SK-N-SH (cell line): ENCODE measurements at regions not wholly inside any gene's neighbourhood (a gene's known extent, or its start where the extent isn't known, plus 50 kb on each side); places are given as distances from the start of the nearest gene placed in this dataset.

ENCODE experiments used
- CTCF ChIA-PET: fragments of 300-600, 350-600 bp; formaldehyde crosslinking; extraction: SDS; loops from one replicate; lab custom pipeline; 2021; lab: Yijun Ruan, JAX
- POLR2A ChIA-PET: fragments of 350-600 bp; sonication (Branson Sonifier 250); formaldehyde crosslinking; extraction: SDS; loops from one replicate; lab custom pipeline; 2020; ENCODE audit warnings: antibody characterized with exemption, inconsistent platforms; lab: Yijun Ruan, JAX
- DNase-seq: peaks from one replicate; pipeline ENCODE4 v3.0.0; 2012
- H2AFZ ChIP-seq: fragments of 200-600 bp; sonication (generic); 2 replicates; pipeline ENCODE4 v1.8.1; 2016; ENCODE audit warnings: antibody characterized with exemption, mild to moderate bottlenecking, low read depth
- H3F3A ChIP-seq: fragments of 200-600 bp; sonication (generic); replicated peaks from 2 replicates; pipeline ENCODE3; 2016; ENCODE audit warnings: antibody characterized with exemption, mild to moderate bottlenecking; ENCODE audit not compliant: insufficient read depth
- H3K27ac ChIP-seq, 2 experiments: fragments of 200-500 bp in 1 of 2; fragments of 200-600 bp in 1 of 2; sonication (Bioruptor generic) in 1 of 2; sonication (generic), shearing (Covaris generic) in 1 of 2; 2 replicates each; pipeline versions ENCODE4 v1.5.1 to v1.6.1; 2014 to 2016; ENCODE audit warnings: low read depth in 2 of 2, inconsistent platforms in 1 of 2, low read length in 1 of 2, mild to moderate bottlenecking in 1 of 2, mixed read lengths in 1 of 2
- H3K27me3 ChIP-seq: fragments of 200-600 bp; sonication (generic), shearing (Covaris generic); 2 replicates; pipeline ENCODE4 v1.6.1; 2016; ENCODE audit warnings: mixed run types; ENCODE audit not compliant: insufficient read depth
- H3K36me3 ChIP-seq, 2 experiments: fragments of 200-500 bp in 1 of 2; fragments of 200-600 bp in 1 of 2; sonication (Bioruptor generic) in 1 of 2; sonication (generic) in 1 of 2; replicated peaks in 1 of 2; 2 replicates each; pipeline versions ENCODE3 to v1.5.1; 2014 to 2016; ENCODE audit warnings: low read length in 1 of 2, mild to moderate bottlenecking in 1 of 2; ENCODE audit not compliant: insufficient read depth in 2 of 2, control insufficient read depth in 1 of 2
- H3K4me1 ChIP-seq, 2 experiments: fragments of 200-500 bp in 1 of 2; fragments of 200-600 bp in 1 of 2; sonication (Bioruptor generic) in 1 of 2; sonication (generic), shearing (Covaris generic) in 1 of 2; 2 replicates each; pipeline versions ENCODE4 v1.5.1 to v1.6.1; 2014 to 2016; ENCODE audit warnings: low read depth in 1 of 2, low read length in 1 of 2, mixed run types in 1 of 2; ENCODE audit not compliant: insufficient read depth in 2 of 2, control insufficient read depth in 1 of 2
- H3K4me2 ChIP-seq: fragments of 200-600 bp; sonication (generic), shearing (Covaris generic); 2 replicates; pipeline ENCODE4 v1.6.1; 2017; ENCODE audit warnings: mixed run types
- H3K4me3 ChIP-seq, 2 experiments: fragments of 200-500 bp in 1 of 2; fragments of 200-600 bp in 1 of 2; sonication (Bioruptor generic) in 1 of 2; sonication (generic), shearing (Covaris generic) in 1 of 2; 2 replicates each; pipeline versions ENCODE4 v1.5.1 to v1.8.1; 2014 to 2016; ENCODE audit warnings: low read depth in 2 of 2, inconsistent platforms in 1 of 2, low read length in 1 of 2, mild to moderate bottlenecking in 1 of 2, mixed read lengths in 1 of 2, moderate library complexity in 1 of 2
- H3K79me2 ChIP-seq: fragments of 200-600 bp; sonication (generic); 2 replicates; pipeline ENCODE4 v1.8.1; 2017; ENCODE audit warnings: mild to moderate bottlenecking; ENCODE audit not compliant: insufficient read depth
- H3K9ac ChIP-seq: fragments of 200-600 bp; sonication (generic); 2 replicates; pipeline ENCODE4 v1.6.1; 2017; ENCODE audit warnings: mixed run types
- H3K9me2 ChIP-seq: fragments of 200-600 bp; sonication (generic); 2 replicates; pipeline ENCODE4 v1.6.1; 2017; ENCODE audit warnings: mixed run types
- H3K9me3 ChIP-seq: fragments of 200-600 bp; sonication (generic); 2 replicates; pipeline ENCODE4 v1.6.1; 2017; ENCODE audit warnings: mixed run types, mild to moderate bottlenecking, moderate library complexity
- H4K20me1 ChIP-seq: fragments of 200-600 bp; sonication (generic); 2 replicates; pipeline ENCODE4 v1.6.1; 2017; ENCODE audit warnings: mild to moderate bottlenecking, mixed run types; ENCODE audit not compliant: insufficient read depth
- CTCF ChIP-seq: fragments of 200-600 bp; sonication (generic); IDR thresholded peaks from 2 replicates; pipeline ENCODE4 v1.6.1; 2017; ENCODE audit warnings: antibody characterized with exemption, mild to moderate bottlenecking, moderate library complexity
- EP300 ChIP-seq, 2 experiments: IDR thresholded peaks; 2 replicates each; pipeline versions ENCODE4 v1.4.0 to v1.6.1; 2012; ENCODE audit warnings: borderline replicate concordance in 1 of 2, low read depth in 1 of 2, low read length in 1 of 2
- EZH2phosphoT487 ChIP-seq: fragments of 200-600 bp; sonication (generic); IDR thresholded peaks from 2 replicates; pipeline ENCODE4 v1.6.1; 2017; ENCODE audit warnings: low read depth, mixed run types, mild to moderate bottlenecking, antibody characterized with exemption, moderate library complexity, borderline replicate concordance
- FOSL2 ChIP-seq: IDR thresholded peaks from 2 replicates; pipeline ENCODE4 v1.4.0; 2012; ENCODE audit warnings: low read depth, mild to moderate bottlenecking, moderate library complexity, borderline replicate concordance
- FOXJ3 ChIP-seq: sonication (generic); formaldehyde crosslinking; IDR thresholded peaks from 2 replicates; pipeline ENCODE4 v1.5.1; 2020; ENCODE audit warnings: mild to moderate bottlenecking, missing genetic modification reagents
- GABPA ChIP-seq: IDR thresholded peaks from 2 replicates; pipeline ENCODE4 v1.4.0; 2012; ENCODE audit warnings: low read depth, mild to moderate bottlenecking
- GATA2 ChIP-seq: sonication (generic); formaldehyde crosslinking; IDR thresholded peaks from 2 replicates; pipeline ENCODE4 v1.5.0; 2020; ENCODE audit warnings: mild to moderate bottlenecking, missing genetic modification reagents
- JUND ChIP-seq: IDR thresholded peaks from 2 replicates; pipeline ENCODE4 v1.4.0; 2012
- MAX ChIP-seq: IDR thresholded peaks from 2 replicates; pipeline ENCODE4 v1.4.0; 2012; ENCODE audit warnings: low read depth
- MEF2A ChIP-seq: IDR thresholded peaks from 2 replicates; pipeline ENCODE4 v1.4.0; 2012; ENCODE audit warnings: low read depth, borderline replicate concordance
- NFIC ChIP-seq: IDR thresholded peaks from 2 replicates; pipeline ENCODE4 v1.4.0; 2012; ENCODE audit warnings: borderline replicate concordance
- NRF1 ChIP-seq: IDR thresholded peaks from 2 replicates; pipeline ENCODE4 v1.6.1; 2012; ENCODE audit warnings: low read depth, mild to moderate bottlenecking, low read length
- POLR2AphosphoS5 ChIP-seq: IDR thresholded peaks from 2 replicates; pipeline ENCODE4 v1.6.1; 2012; ENCODE audit warnings: low read depth, low read length
- RAD21 ChIP-seq: IDR thresholded peaks from 2 replicates; pipeline ENCODE4 v1.6.1; 2012; ENCODE audit warnings: mild to moderate bottlenecking, low read length
- RCOR1 ChIP-seq: fragments of 150-350 bp; IDR thresholded peaks from 2 replicates; pipeline ENCODE4 v1.6.1; 2017; ENCODE audit warnings: antibody characterized with exemption, low read length
- RFX5 ChIP-seq: IDR thresholded peaks from 2 replicates; pipeline ENCODE4 v1.6.1; 2012; ENCODE audit warnings: mild to moderate bottlenecking, improper control_type of control experiment, low read length
- SMC3 ChIP-seq: IDR thresholded peaks from 2 replicates; pipeline ENCODE4 v1.6.1; 2012; ENCODE audit warnings: low read depth, low read length, improper control_type of control experiment
- TAF1 ChIP-seq: IDR thresholded peaks from 2 replicates; pipeline ENCODE4 v1.6.1; 2012; ENCODE audit warnings: low read depth, mild to moderate bottlenecking, low read length, moderate library complexity, borderline replicate concordance
- TCF12 ChIP-seq: IDR thresholded peaks from 2 replicates; pipeline ENCODE4 v1.4.0; 2012
- TEAD4 ChIP-seq: IDR thresholded peaks from 2 replicates; pipeline ENCODE4 v1.4.0; 2012; ENCODE audit warnings: mild to moderate bottlenecking, borderline replicate concordance; ENCODE audit not compliant: insufficient read depth
- USF2 ChIP-seq: fragments of 150-350 bp; IDR thresholded peaks from 2 replicates; pipeline ENCODE4 v1.6.1; 2017; ENCODE audit warnings: antibody characterized with exemption, low read length, low read depth, borderline replicate concordance
- ZBTB33 ChIP-seq: IDR thresholded peaks from 2 replicates; pipeline ENCODE4 v1.4.0; 2012; ENCODE audit warnings: low read depth, borderline replicate concordance
- WGBS: methylation state at CpG from one replicate; pipeline ENCODE4 v1.1.6; 2017; ENCODE audit warnings: low lambda C conversion rate; 5-methylcytosine and 5-hydroxymethylcytosine counted together

GRCh38 chr11:103730131-103730940, 306.1 kb upstream of the DDI1 start (continued):
- TF ChIP-seq USF2 (no peak), JUND (0 out of 2 replicates have a peak, but pooled peaks have one; percentile 25), SMC3 (no peak), ZBTB33 (no peak), EZH2phosphoT487 (no peak), GABPA (no peak), GATA2 (CRISPR knock-in tag) (no peak), TAF1 (no peak), TEAD4 (no peak), MAX (no peak), EP300 (IDR thresholded peaks at IDR 0.05; ENCODE audit: borderline replicate concordance in 1 of 2, low read depth in 1 of 2, low read length in 1 of 2) (peak in 1 of 2 experiments; percentile 41; a peak in 2 of 4 replicates), FOSL2 (peak; percentile 54; the same call in 1 of the 2 replicates), FOXJ3 (CRISPR knock-in tag) (no peak)

GRCh38 chr11:103731670-103732069, 304.8 kb upstream of the DDI1 start:
- no peak overlapping the region for H2AFZ ChIP-seq
- no peaks in the 10 kb centered on the region for H3K9me3 ChIP-seq
- WGBS: 50% methylated on average over 2 of the region's 2 CpGs
- no peaks in the 10 kb centered on the region for H4K20me1 ChIP-seq
- H3K27ac ChIP-seq: no peak overlapping the region
- H3K36me3 ChIP-seq: no peaks in the 10 kb centered on the region
- H3K27me3 ChIP-seq: no peaks in the 10 kb centered on the region
- H3K4me3 ChIP-seq: no peak overlapping the region
- ChIA-PET CTCF (interaction anchor here (0.9 kb wide), 1 partner anchor 14 kb away, joined by 3 read pairs; no protein-coding TSS in a partner anchor), POLR2A (no interaction called here)
- H3F3A ChIP-seq: peaks cover 11% of the 10 kb centered on the region
- no peak for DNase-seq
- no peak overlapping the region for H3K4me2 ChIP-seq
- H3K4me1 ChIP-seq: peaks cover 4 to 20% of the 10 kb centered on the region in 2 experiments; a peak in 2 of 4 replicates
- H3K9ac ChIP-seq: no peak overlapping the region
- H3K9me2 ChIP-seq: no peaks in the 10 kb centered on the region
- no peaks in the 10 kb centered on the region for H3K79me2 ChIP-seq
- TF ChIP-seq MEF2A (no peak), SMC3 (no peak), FOSL2 (no peak), CTCF (no peak), RFX5 (no peak), NFIC (no peak), FOXJ3 (CRISPR knock-in tag) (no peak), TCF12 (no peak), USF2 (no peak), GATA2 (CRISPR knock-in tag) (no peak), NRF1 (no peak), RCOR1 (no peak), MAX (no peak), POLR2AphosphoS5 (no peak), RAD21 (no peak)
